Astrocyte (in vitro differentiated cells and primary cell): ENCODE measurements at regions not wholly inside any gene's neighbourhood (a gene's known extent, or its start where the extent isn't known, plus 50 kb on each side); places are given as distances from the start of the nearest gene placed in this dataset.

ENCODE experiments used
- CTCF ChIP-seq: IDR thresholded peaks from 2 replicates; pipeline ENCODE4 v1.5.1; 2011; ENCODE audit warnings: low read depth, mild to moderate bottlenecking, inconsistent platforms, low read length, moderate library complexity; ENCODE audit not compliant: insufficient read depth
- EZH2 ChIP-seq: IDR thresholded peaks from 2 replicates; pipeline ENCODE4 v1.6.1; 2012; ENCODE audit warnings: mild to moderate bottlenecking, low read length, inconsistent platforms; ENCODE audit not compliant: insufficient read depth

GRCh38 chr2:71790226-71791060 lies 337.1 kb downstream of the DYSF start:
- no peak for TF ChIP-seq CTCF
- no peak for TF ChIP-seq EZH2
